GM23338 (cell line): ENCODE measurements at regions not wholly inside any gene's neighbourhood (a gene's known extent, or its start where the extent isn't known, plus 50 kb on each side); places are given as distances from the start of the nearest gene placed in this dataset.

Experiments
- CREB1 ChIP-seq: fragments of 250-450 bp; sonication (Bioruptor Pico); IDR thresholded peaks from 2 replicates; pipeline ENCODE4 v1.5.0; 2020; ENCODE audit warnings: low read depth, mild to moderate bottlenecking, moderate library complexity
- EZH2 ChIP-seq: fragments of 200-600 bp; sonication (generic); IDR thresholded peaks from one replicate; pipeline ENCODE4 v1.8.0; 2017; ENCODE audit warnings: antibody characterized with exemption, mild to moderate bottlenecking, low read depth; ENCODE audit not compliant: unreplicated experiment
- EZH2phosphoT487 ChIP-seq: fragments of 200-600 bp; sonication (generic); IDR thresholded peaks from one replicate; pipeline ENCODE4 v1.8.1; 2018; ENCODE audit warnings: antibody characterized with exemption; ENCODE audit not compliant: unreplicated experiment
- JUNB ChIP-seq: IDR thresholded peaks from one replicate; pipeline ENCODE4 v1.6.1; 2016; ENCODE audit warnings: antibody characterized with exemption; ENCODE audit not compliant: unreplicated experiment
- NANOG ChIP-seq: IDR thresholded peaks from 2 replicates; pipeline ENCODE4 v1.6.1; 2016; ENCODE audit warnings: antibody characterized with exemption, borderline replicate concordance
- POLR2AphosphoS5 ChIP-seq: IDR thresholded peaks from 2 replicates; pipeline ENCODE4 v1.6.1; 2016; ENCODE audit warnings: antibody characterized with exemption, low read depth
- STAT1 ChIP-seq: IDR thresholded peaks from one replicate; pipeline ENCODE4 v1.6.1; 2016; ENCODE audit warnings: antibody characterized with exemption; ENCODE audit not compliant: unreplicated experiment
- ZNF114 ChIP-seq: fragments of 250-450 bp; sonication (Bioruptor Pico); IDR thresholded peaks from 2 replicates; pipeline ENCODE4 v1.5.0; 2020; ENCODE audit warnings: mild to moderate bottlenecking, moderate library complexity
- ZNF331 ChIP-seq: fragments of 250-450 bp; sonication (Bioruptor Pico); IDR thresholded peaks from 2 replicates; pipeline ENCODE4 v1.5.0; 2020; ENCODE audit warnings: low read depth, mild to moderate bottlenecking, moderate library complexity
- TF ChIP-seq, protein P1 (sequence below): fragments of 250-450 bp; sonication (Bioruptor Pico); IDR thresholded peaks from 2 replicates; pipeline ENCODE4 v1.5.0; 2020; ENCODE audit warnings: mild to moderate bottlenecking, moderate library complexity
- TF ChIP-seq, protein P2 (sequence below): IDR thresholded peaks from 2 replicates; pipeline ENCODE4 v1.6.1; 2016; ENCODE audit warnings: antibody characterized with exemption

DNA sequence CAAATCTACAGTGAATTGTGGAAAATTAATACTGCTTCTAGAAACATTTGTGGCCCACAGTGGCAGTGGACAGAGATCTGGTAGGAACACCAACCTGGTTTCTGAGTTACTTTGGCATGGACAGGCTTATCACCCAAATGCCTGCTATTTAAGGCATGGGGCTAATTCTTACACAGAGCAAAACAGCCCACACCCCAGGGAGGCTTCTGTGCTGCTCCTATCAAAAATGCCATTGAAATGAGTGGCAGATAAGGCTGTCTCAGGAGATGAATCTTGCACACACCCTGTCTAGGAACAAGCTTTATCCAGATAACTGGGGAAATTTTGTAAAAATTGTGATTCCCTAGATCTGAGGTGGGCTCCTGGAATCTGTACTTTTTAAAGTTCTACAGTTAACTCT, 307.1 kb downstream of the TLE1 start (continued):
- TF ChIP-seq, protein P1, sequence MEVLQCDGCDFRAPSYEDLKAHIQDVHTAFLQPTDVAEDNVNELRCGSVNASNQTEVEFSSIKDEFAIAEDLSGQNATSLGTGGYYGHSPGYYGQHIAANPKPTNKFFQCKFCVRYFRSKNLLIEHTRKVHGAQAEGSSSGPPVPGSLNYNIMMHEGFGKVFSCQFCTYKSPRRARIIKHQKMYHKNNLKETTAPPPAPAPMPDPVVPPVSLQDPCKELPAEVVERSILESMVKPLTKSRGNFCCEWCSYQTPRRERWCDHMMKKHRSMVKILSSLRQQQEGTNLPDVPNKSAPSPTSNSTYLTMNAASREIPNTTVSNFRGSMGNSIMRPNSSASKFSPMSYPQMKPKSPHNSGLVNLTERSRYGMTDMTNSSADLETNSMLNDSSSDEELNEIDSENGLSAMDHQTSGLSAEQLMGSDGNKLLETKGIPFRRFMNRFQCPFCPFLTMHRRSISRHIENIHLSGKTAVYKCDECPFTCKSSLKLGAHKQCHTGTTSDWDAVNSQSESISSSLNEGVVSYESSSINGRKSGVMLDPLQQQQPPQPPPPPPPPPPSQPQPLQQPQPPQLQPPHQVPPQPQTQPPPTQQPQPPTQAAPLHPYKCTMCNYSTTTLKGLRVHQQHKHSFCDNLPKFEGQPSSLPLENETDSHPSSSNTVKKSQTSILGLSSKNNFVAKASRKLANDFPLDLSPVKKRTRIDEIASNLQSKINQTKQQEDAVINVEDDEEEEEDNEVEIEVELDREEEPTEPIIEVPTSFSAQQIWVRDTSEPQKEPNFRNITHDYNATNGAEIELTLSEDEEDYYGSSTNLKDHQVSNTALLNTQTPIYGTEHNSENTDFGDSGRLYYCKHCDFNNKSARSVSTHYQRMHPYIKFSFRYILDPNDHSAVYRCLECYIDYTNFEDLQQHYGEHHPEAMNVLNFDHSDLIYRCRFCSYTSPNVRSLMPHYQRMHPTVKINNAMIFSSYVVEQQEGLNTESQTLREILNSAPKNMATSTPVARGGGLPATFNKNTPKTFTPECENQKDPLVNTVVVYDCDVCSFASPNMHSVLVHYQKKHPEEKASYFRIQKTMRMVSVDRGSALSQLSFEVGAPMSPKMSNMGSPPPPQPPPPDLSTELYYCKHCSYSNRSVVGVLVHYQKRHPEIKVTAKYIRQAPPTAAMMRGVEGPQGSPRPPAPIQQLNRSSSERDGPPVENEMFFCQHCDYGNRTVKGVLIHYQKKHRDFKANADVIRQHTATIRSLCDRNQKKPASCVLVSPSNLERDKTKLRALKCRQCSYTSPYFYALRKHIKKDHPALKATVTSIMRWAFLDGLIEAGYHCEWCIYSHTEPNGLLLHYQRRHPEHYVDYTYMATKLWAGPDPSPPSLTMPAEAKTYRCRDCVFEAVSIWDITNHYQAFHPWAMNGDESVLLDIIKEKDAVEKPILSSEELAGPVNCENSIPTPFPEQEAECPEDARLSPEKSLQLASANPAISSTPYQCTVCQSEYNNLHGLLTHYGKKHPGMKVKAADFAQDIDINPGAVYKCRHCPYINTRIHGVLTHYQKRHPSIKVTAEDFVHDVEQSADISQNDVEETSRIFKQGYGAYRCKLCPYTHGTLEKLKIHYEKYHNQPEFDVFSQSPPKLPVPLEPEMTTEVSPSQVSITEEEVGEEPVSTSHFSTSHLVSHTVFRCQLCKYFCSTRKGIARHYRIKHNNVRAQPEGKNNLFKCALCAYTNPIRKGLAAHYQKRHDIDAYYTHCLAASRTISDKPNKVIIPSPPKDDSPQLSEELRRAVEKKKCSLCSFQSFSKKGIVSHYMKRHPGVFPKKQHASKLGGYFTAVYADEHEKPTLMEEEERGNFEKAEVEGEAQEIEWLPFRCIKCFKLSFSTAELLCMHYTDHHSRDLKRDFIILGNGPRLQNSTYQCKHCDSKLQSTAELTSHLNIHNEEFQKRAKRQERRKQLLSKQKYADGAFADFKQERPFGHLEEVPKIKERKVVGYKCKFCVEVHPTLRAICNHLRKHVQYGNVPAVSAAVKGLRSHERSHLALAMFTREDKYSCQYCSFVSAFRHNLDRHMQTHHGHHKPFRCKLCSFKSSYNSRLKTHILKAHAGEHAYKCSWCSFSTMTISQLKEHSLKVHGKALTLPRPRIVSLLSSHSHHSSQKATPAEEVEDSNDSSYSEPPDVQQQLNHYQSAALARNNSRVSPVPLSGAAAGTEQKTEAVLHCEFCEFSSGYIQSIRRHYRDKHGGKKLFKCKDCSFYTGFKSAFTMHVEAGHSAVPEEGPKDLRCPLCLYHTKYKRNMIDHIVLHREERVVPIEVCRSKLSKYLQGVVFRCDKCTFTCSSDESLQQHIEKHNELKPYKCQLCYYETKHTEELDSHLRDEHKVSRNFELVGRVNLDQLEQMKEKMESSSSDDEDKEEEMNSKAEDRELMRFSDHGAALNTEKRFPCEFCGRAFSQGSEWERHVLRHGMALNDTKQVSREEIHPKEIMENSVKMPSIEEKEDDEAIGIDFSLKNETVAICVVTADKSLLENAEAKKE (CRISPR knock-in tag): no peak
- TF ChIP-seq EZH2phosphoT487 (no peak), CREB1 (CRISPR knock-in tag) (no peak), NANOG (no peak), ZNF114 (CRISPR knock-in tag) (no peak), STAT1 (no peak), EZH2 (no peak), JUNB (no peak), ZNF331 (CRISPR knock-in tag) (no peak), POLR2AphosphoS5 (no peak)
- TF ChIP-seq, protein P2, sequence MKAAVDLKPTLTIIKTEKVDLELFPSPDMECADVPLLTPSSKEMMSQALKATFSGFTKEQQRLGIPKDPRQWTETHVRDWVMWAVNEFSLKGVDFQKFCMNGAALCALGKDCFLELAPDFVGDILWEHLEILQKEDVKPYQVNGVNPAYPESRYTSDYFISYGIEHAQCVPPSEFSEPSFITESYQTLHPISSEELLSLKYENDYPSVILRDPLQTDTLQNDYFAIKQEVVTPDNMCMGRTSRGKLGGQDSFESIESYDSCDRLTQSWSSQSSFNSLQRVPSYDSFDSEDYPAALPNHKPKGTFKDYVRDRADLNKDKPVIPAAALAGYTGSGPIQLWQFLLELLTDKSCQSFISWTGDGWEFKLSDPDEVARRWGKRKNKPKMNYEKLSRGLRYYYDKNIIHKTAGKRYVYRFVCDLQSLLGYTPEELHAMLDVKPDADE: no peak
